Fibroblast of the aortic adventitia (primary cell): ENCODE measurements at regions not wholly inside any gene's neighbourhood (a gene's known extent, or its start where the extent isn't known, plus 50 kb on each side); places are given as distances from the start of the nearest gene placed in this dataset.
A peak's percentile ranks its signal among the peaks of the same experiment; 100 is the strongest.

Experiments
- DNase-seq: peaks from one replicate; pipeline ENCODE4 v3.0.0-alpha.2; 2010; ENCODE audit warnings: low read depth
- H3K4me3 ChIP-seq: 2 replicates; pipeline ENCODE4 v1.5.1; 2011; ENCODE audit warnings: low read depth, mild to moderate bottlenecking, control low read depth, low read length, moderate library complexity
- TF ChIP-seq, protein P1 (sequence below): IDR thresholded peaks from 2 replicates; pipeline ENCODE4 v1.5.1; 2011; ENCODE audit warnings: mild to moderate bottlenecking, low read length, control low read depth, inconsistent platforms; ENCODE audit not compliant: insufficient read depth

- no peak overlapping the region for H3K4me3 ChIP-seq
- DNase-seq, result peak; percentile 21
- TF ChIP-seq, protein P1, sequence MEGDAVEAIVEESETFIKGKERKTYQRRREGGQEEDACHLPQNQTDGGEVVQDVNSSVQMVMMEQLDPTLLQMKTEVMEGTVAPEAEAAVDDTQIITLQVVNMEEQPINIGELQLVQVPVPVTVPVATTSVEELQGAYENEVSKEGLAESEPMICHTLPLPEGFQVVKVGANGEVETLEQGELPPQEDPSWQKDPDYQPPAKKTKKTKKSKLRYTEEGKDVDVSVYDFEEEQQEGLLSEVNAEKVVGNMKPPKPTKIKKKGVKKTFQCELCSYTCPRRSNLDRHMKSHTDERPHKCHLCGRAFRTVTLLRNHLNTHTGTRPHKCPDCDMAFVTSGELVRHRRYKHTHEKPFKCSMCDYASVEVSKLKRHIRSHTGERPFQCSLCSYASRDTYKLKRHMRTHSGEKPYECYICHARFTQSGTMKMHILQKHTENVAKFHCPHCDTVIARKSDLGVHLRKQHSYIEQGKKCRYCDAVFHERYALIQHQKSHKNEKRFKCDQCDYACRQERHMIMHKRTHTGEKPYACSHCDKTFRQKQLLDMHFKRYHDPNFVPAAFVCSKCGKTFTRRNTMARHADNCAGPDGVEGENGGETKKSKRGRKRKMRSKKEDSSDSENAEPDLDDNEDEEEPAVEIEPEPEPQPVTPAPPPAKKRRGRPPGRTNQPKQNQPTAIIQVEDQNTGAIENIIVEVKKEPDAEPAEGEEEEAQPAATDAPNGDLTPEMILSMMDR, result peak; percentile 54
Observed at GRCh38 chr4:41814565-41814964, 66.0 kb upstream of the PHOX2B start.

GRCh38 chr4:41806807-41807206 is 58.3 kb upstream of the PHOX2B start:
- no peak for DNase-seq
- TF ChIP-seq, protein P1, result no peak
- no peak overlapping the region for H3K4me3 ChIP-seq

- TF ChIP-seq, protein P1, result no peak
- DNase-seq, result no peak
- H3K4me3 ChIP-seq, result no peak overlapping the region
Observed at GRCh38 chr4:41802590-41802989, 54.1 kb upstream of the PHOX2B start.

DNA sequence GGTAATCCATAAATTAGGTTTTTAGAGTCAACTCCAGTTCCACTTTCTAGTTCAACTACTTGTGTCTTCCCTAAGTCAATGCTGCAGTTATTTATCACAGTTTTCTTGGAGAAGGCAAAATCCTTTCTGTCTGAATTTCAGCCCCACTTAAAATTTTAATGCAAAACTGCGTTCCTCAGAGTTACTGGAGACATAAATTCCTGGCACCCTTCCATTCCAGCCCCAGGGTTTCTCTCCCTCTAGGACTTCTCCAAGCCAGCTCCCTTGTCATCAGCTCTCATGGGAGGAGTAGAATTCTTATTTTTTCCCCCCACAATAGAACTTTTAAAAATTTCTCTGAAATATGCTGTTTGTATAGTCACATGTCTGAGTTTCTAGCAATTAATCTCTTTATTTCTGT is 50.6 kb upstream of the PHOX2B start:
- DNase-seq, result no peak
- H3K4me3 ChIP-seq, result no peak overlapping the region
- TF ChIP-seq, protein P1, result no peak
